HFF-Myc (cell line): ENCODE measurements at regions not wholly inside any gene's neighbourhood (a gene's known extent, or its start where the extent isn't known, plus 50 kb on each side); places are given as distances from the start of the nearest gene placed in this dataset.

Experiments
- DNase-seq: peaks from one replicate; pipeline ENCODE4 v3.0.0-alpha.2; 2011; ENCODE audit warnings: low read depth; ENCODE audit errors: extremely low read depth
- H3K4me3 ChIP-seq: replicated peaks from 2 replicates; pipeline ENCODE4 v1.5.1; 2011; ENCODE audit warnings: low read depth, mild to moderate bottlenecking, control low read depth, low read length
- CTCF ChIP-seq: IDR thresholded peaks from 2 replicates; pipeline ENCODE4 v1.5.1; 2012; ENCODE audit warnings: mild to moderate bottlenecking, low read depth, low read length, control low read depth; ENCODE audit errors: missing control alignments

- H3K4me3 ChIP-seq = no peak overlapping the region
- DNase-seq = no peak
- TF ChIP-seq CTCF = no peak
Measured at GRCh38 chr19:30223866-30224688, 148.1 kb upstream of the ZNF536 start.

GRCh38 chr19:30224689-30225606 is 147.2 kb upstream of the ZNF536 start:
- no peak for TF ChIP-seq CTCF
- DNase-seq = no peak

GRCh38 chr19:30225676-30226463 is 146.3 kb upstream of the ZNF536 start:
- H3K4me3 ChIP-seq = no peak overlapping the region
- TF ChIP-seq CTCF = no peak
- DNase-seq = no peak

More at GRCh38 chr19:30224689-30225606, 147.2 kb upstream of the ZNF536 start:
- no peak overlapping the region for H3K4me3 ChIP-seq

- H3K4me3 ChIP-seq = no peak overlapping the region
- no peak for TF ChIP-seq CTCF
- DNase-seq = no peak
Measured at GRCh38 chr19:30226464-30227011, 145.6 kb upstream of the ZNF536 start.

- TF ChIP-seq CTCF = no peak
- no peak for DNase-seq
- peak overlapping the region; percentile 29 for H3K4me3 ChIP-seq
Measured at GRCh38 chr19:30227012-30227621, 145.1 kb upstream of the ZNF536 start.

GRCh38 chr19:30227661-30228112 is 144.5 kb upstream of the ZNF536 start:
- peak; percentile 12 for TF ChIP-seq CTCF
- DNase-seq = no peak
- peak overlapping the region; percentile 29 for H3K4me3 ChIP-seq
